Fibroblast of lung (primary cell): ENCODE measurements at regions not wholly inside any gene's neighbourhood (a gene's known extent, or its start where the extent isn't known, plus 50 kb on each side); places are given as distances from the start of the nearest gene placed in this dataset.

Experiments
- CTCF ChIP-seq, 2 donors: IDR thresholded peaks in 1 of 2; conservative IDR thresholded peaks in 1 of 2; 1 replicate in 1 of 2; 2 replicates in 1 of 2; pipeline ENCODE4 v1.5.1; 2011 to 2012; ENCODE audit warnings: low read length in 2 of 2, control low read depth in 1 of 2, inconsistent platforms in 1 of 2, low read depth in 1 of 2, mild to moderate bottlenecking in 1 of 2
- EZH2 ChIP-seq: IDR thresholded peaks from 2 replicates; pipeline ENCODE4 v1.5.1; 2012; ENCODE audit warnings: low read length, control low read depth, mild to moderate bottlenecking; ENCODE audit errors: missing control alignments

- TF ChIP-seq CTCF (conservative IDR thresholded peaks at IDR 0.05 in 1 of 2, IDR thresholded peaks at IDR 0.05 in 1 of 2; ENCODE audit: low read depth in 1 of 2, low read length in 2 of 2): no peak
- TF ChIP-seq EZH2: no peak
These were observed 268.2 kb downstream of the TMEM167A start for GRCh38 chr5:82808960-82809359.
